GM18870 (cell line): ENCODE measurements at regions not wholly inside any gene's neighbourhood (a gene's known extent, or its start where the extent isn't known, plus 50 kb on each side); places are given as distances from the start of the nearest gene placed in this dataset.

ENCODE experiments used
- ATAC-seq: cut with Tn5 transposase; IDR thresholded peaks from one replicate; pipeline ENCODE4 v1.9.1; 2021; ENCODE audit warnings: moderate library complexity; ENCODE audit not compliant: unreplicated experiment

GRCh38 chr12:107973950-107974349 is 155.1 kb upstream of the WSCD2 start:
- ATAC-seq = no peak

GRCh38 chr12:107976331-107976730 is 152.8 kb upstream of the WSCD2 start:
- ATAC-seq = no peak

DNA sequence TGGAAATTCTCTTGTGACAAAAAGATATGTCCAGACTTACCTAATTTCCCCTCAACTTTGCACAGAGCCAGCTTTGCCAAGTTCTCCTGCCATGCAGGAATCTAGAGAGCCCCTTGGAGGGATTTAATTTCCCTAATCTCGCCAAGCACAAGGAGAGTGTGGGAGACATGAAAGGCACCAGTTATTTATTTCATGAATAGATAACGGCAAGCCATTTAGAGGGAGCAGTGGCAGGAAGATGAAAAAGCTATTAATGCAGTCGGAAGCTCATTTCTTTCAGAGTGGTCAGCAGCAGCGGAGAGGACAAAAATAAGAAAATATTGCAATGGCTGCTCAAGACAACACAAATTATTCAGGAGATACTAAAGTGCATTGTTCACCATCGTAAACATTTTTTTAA is 150.9 kb upstream of the WSCD2 start:
- no peak for ATAC-seq

GRCh38 chr12:107978641-107979040 is 150.4 kb upstream of the WSCD2 start:
- ATAC-seq = no peak

GRCh38 chr12:107983756-107984472 is 145.2 kb upstream of the WSCD2 start:
- no peak for ATAC-seq

GRCh38 chr12:107984973-107985372 is 144.1 kb upstream of the WSCD2 start:
- ATAC-seq = no peak

DNA sequence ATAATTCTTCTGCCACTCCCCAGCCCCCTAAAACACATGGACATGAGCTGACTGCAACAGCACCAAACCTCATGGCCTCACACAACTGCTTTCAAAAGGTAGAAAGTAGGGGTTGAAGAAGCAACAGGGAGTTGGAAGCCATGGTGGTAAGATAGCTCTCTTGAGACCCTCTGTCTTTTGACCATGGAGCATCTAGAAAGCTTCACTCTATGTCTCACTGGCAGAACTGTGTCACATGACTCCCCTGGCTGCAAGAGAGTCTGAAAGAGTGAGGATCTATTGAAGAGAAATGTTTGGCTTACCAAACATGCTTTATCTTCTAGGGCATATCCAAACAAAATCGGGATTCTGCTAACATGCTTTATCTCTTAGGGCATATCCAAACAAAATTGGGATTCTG is 142.9 kb upstream of the WSCD2 start:
- ATAC-seq = no peak

DNA sequence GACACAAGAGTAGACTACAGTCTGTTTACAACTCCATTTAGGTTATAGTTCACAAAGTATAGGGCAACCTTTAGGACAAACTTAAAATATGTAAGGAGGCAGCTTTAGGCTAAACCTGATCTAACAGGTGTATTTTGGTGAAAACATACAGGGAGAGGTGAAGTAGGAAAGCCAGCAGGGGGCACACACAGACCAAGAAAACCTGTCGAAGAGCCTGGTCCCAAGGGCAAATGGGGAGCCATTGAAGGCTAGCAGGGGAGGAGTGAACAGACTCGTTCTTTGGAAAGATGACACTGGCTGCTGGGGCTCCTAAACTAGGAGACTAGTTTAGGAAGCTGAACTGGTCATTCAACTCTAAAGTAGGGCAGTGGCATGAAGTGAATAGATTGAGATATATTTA is 138.8 kb upstream of the WSCD2 start:
- ATAC-seq = no peak

DNA sequence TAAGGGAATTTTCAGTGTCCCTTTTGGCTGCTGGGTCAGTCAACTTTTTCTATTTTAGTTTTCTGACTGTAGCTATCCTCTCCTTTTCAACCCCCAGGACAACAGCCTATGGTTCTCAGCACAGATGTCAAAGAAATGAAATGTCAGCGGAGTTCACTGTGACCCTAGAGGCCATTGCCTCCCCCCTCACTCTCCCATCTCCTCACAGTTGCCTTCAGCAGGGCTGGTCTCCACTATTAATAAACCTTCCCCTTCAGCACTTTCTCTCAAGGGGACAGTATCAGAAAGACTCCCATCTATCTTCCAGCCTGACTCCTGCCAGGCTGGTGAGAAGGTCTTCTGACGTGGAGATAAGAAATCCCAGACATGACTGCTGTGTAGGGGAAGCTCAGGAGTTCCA is 137.1 kb upstream of the WSCD2 start:
- no peak for ATAC-seq

GRCh38 chr12:107992870-107993451 is 136.1 kb upstream of the WSCD2 start:
- ATAC-seq = no peak

- no peak for ATAC-seq
These were observed 130.2 kb upstream of the WSCD2 start for GRCh38 chr12:107998863-107999262.

- no peak for ATAC-seq
These were observed 129.0 kb upstream of the WSCD2 start for GRCh38 chr12:108000111-108000510.

- ATAC-seq = no peak
These were observed 124.8 kb upstream of the WSCD2 start for GRCh38 chr12:108004319-108004718.

DNA sequence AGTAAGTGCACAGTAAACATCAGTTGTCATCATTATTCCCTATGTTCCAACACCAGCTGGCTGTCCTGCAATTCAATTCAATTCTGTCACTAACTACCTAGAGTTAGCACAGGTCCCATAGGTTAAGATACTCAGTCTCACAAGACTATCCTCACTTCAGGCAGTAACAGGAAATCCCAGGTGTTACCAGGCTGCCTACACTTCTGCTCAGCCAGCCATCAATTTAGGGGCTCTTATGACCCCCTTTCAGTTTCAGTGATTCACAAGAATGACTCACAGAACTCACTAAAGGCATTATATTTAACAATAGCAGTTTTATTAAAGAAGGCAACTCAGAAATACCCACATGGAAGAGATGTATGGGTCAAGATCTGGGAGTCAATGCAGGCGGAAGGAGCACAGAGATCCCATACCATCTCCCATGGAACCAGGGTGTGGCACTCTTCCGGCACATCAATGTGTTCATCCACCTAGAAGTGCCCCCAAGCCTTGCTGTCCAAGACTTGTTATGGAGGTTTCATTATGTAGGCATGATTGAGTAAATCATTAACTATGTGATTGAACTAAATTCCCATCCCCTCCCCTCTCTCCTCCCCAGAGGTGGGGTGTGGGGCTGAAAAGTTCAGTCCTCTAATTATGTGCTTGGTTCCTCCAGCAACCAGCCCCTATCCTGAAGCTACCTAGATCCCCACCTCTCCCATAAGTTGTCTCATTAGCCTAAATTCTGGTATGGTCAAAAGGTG is 120.8 kb upstream of the WSCD2 start:
- ATAC-seq = no peak

DNA sequence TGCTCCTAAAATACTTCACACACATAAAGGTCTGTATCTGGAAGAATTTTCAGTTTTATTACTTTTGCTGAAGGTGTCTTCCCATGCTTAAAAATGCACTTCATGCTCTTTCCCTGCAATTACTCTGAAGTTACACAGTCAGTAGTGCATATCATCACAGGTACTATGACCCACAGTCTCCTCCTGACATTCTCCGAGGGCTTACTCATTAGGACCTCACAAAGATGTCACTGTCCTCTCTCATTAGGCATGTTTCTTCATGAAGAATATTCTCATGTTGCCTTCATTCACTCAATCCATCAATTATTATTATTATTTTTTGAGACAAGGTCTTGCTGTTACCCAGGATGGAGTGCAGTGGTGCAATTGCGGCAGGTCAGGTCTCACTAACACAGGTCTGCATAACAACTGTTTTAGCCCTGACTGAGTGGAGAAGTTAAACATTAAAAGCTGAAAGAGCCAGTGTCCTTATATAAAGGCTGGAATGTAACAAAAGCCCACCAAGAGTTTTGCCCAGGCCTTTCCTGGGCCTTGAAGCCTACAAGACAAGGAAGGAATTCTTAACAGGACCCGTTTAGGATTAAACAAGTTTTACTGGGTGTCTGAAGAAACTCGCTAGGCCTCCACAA is 119.5 kb upstream of the WSCD2 start:
- no peak for ATAC-seq

DNA sequence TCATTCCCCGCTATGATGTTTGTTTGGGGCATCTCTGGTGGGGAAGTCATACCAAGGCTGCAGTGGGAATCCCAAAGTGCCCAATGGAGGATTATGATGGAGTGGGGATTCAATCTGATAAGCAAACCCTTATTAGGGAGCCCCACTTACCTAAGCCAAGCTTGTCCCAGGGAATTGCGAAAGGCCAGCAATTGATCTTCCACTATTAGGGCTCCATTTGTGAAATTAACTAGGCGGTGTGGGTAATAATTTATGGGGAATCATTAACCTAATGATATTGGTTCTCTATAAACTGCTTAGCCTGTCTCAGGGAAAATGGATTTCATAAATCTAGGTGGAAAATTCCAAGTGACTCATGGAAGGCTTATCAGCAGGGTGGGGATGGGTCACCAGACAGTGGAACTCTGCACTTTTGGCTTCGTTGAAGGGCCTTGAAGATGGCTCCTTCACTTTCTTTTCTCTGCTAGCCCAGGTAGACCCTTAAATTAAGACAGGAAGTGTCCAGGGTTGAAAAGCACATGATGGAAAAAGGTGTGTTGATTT is 113.0 kb upstream of the WSCD2 start:
- no peak for ATAC-seq

DNA sequence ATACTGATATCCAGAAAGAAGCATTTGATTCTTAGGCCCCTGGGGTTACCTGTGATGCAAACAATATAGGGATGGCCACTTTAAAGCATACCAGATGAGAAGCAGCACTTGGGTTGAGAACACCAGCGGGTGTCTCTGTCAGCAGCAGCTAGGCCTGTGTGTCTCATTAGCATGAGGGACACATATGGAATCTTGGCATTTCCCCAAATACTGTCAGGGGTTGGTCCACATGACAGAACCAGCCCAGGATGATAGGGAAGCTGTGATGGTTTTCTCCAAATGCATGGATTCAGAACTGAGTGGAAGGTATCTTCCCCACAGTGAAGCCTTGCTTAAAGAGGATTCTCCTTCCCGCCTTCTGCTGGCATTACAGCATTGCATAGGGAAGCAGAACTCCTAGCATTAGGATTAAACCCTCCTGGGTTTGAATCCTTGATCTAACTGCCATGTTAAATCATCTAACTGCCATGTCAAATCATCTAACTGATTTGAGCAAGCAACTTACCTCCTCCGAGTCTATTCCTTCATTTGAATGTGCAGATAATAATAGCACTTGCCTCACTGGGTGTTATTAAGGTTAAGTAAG is 111.5 kb upstream of the WSCD2 start:
- no peak for ATAC-seq

DNA sequence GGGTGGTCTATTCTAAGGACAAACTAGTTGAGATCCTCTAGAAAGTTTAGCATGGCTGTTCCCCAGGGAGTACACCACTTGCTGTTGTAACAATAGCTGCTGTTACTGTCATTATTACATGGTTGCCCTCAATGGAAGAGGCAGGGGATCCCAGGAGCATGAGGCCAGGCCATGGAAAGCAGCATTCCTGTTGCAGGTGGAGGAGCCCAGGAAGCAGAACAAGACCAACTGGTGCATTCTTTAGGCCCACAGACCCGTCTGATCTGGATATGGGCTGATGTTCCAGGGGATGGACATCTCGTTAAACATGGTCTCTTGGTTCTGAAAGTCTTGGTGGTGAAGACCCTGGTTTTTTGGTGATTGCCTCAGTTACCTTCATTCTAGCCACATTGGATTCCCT is 109.2 kb upstream of the WSCD2 start:
- no peak for ATAC-seq

DNA sequence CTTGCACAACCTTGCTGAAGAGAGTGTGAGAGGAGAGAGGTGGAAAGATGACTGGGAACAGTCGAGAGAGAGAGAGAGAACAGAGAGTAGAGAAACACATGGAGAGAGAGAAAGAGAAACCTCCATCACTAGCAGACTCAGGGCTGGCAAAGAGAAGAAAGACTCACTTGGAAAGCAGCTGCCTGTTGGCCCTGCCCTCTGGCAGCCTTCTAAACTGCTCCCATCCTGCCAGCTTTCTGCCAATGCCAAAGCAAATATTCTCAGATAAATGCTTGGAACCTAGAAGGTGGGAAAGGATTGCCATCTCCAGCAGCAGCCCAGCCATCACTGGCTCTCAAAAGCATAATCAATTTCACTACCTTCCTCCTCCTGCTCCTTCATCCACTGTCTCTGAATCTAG is 107.9 kb upstream of the WSCD2 start:
- no peak for ATAC-seq

- ATAC-seq = no peak
These were observed 107.1 kb upstream of the WSCD2 start for GRCh38 chr12:108021949-108022522.
